Fibroblast of villous mesenchyme (primary cell): ENCODE measurements at regions not wholly inside any gene's neighbourhood (a gene's known extent, or its start where the extent isn't known, plus 50 kb on each side); places are given as distances from the start of the nearest gene placed in this dataset.

Experiments used
- DNase-seq: peaks from one replicate; pipeline ENCODE4 v3.0.0-alpha.2; 2010; ENCODE audit warnings: low read depth
- H3K4me3 ChIP-seq: 2 replicates; pipeline ENCODE4 v1.5.1; 2011; ENCODE audit warnings: low read depth, mild to moderate bottlenecking, low read length
- CTCF ChIP-seq: IDR thresholded peaks from 2 replicates; pipeline ENCODE4 v1.5.1; 2012; ENCODE audit warnings: low read depth, mild to moderate bottlenecking, low read length; ENCODE audit not compliant: insufficient read depth

DNA sequence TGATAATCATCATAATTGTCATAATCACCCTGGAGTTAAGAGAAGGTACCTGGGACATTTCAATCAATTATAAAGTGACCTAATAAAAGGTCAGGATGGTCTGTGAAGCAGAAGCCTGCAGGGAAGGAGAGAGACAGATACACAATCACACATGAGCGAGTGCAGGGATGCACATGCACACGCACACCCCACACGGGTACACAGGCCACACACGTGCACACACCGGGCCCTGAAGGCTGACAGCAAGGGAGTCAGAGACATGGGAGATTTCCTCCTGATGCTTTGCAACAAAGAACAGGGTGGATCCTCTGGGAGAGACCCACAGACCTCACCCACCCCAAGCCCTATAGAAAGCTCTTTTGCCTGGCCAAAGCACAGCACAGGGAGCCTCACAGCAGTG is 82.3 kb upstream of the ZC3H12A start:
- no peak overlapping the region for H3K4me3 ChIP-seq
- TF ChIP-seq CTCF: no peak
- DNase-seq: no peak

DNA sequence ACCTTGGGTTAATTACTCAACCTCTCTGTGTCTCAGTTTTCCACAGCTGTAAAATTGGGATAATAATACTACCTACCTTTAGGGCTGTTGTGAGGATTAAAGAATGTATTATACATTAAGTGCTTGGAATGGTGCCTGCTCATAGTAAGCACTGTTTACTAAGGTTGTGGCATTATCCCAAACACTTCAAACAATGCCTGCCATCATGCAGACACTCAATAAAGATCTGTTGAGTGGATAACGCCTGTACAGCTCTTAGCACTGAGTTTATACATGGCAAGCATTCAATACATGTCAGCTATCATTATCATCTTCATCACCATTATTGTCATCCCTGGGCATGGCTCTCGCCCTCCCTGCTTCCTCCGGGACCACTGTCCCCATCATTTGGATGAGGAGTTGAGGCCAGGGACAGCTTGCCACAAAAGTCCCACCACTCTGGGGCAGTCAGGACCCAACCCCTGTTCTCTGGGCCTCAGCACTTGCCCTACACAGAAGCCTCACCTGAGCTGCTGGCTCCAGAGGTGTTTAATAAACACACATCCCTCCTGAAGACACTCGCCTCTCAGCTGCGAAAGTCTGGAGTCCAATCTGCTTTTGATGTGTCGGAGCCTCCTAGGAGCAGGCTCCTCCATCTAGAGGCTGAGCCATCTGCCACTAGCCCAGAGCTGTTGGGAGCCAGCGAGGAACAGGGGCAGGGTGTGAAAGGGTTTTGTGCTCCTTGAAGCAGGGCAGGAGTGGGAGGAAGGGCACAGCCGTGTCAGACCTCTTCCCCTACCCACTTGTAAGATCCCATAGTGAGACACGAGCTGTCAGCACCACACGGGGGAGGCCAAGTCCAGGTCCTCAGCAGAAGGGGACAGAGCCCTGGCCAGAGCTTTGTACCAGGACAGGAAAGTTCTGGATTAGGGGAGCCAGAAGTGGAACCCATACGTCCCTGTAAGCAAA is 80.9 kb upstream of the ZC3H12A start:
- no peak for TF ChIP-seq CTCF
- no peak for DNase-seq
- H3K4me3 ChIP-seq: no peak overlapping the region

DNA sequence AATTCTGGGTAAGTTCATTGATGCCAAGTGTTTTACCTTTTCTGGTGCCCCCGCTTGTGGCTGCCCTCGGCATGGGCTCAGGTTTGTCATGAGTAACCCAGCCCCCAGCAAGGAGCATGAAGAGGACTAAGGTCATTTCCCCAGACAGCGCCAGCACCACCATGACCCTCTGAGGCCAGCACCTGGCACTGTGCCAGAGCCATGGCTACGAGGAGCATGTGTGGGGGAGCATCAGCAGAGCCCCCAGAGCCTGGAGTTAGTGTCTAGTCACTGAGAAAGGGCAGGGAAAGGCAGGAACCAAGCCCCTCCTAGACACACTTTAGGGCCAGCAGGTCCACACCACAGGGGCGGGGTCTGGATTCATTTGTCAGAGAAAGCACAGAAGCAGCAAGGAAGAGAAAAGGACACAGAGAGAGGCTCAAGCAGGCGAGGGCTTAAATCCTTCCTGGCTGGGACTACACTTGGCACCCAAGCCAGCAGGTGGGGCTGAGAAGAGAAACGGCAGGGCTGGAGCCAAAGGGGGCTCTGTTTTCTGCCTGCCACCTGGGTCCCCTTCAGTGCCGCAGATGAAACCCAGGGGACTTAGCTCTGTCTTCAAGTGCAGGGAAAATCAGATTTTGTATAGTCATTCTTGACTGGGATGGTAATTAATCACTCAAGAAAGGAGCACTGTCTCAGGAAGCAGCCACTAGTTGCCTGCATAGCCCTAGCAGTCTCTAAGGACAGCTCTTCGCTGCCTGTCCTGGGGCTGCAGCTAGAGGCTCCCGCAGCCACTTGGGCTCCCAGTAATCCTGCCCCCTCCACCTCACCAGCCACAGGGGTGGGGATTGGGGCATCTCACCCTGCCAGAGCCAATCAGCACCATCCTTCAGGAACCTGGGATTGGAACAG is 79.6 kb upstream of the ZC3H12A start:
- no peak for TF ChIP-seq CTCF
- no peak overlapping the region for H3K4me3 ChIP-seq
- DNase-seq: no peak

- no peak for DNase-seq
- no peak for TF ChIP-seq CTCF
- H3K4me3 ChIP-seq: no peak overlapping the region
These were observed 76.3 kb upstream of the ZC3H12A start for GRCh38 chr1:37398096-37398495.

- H3K4me3 ChIP-seq: no peak overlapping the region
- DNase-seq: no peak
- no peak for TF ChIP-seq CTCF
These were observed 75.2 kb upstream of the ZC3H12A start for GRCh38 chr1:37399205-37399604.

GRCh38 chr1:37399830-37400464 is 74.4 kb upstream of the ZC3H12A start:
- no peak overlapping the region for H3K4me3 ChIP-seq
- no peak for DNase-seq
- TF ChIP-seq CTCF: no peak
